DMS153 treated with DMSO at 0.1 percent for 48 hours (cell line): ENCODE measurements at regions not wholly inside any gene's neighbourhood (a gene's known extent, or its start where the extent isn't known, plus 50 kb on each side); places are given as distances from the start of the nearest gene placed in this dataset.
A peak's percentile ranks its signal among the peaks of the same experiment; 100 is the strongest.
"Not testable (repeated sequence)": the region's sequence is repeated elsewhere in the genome, so short reads cannot be mapped to it uniquely, and the experiment has no call there.

Experiments used
- DNase-seq: peaks from one replicate; lab custom pipeline; 2025; ENCODE audit not compliant: unreplicated experiment; lab: John Stamatoyannopoulos, UW

DNA sequence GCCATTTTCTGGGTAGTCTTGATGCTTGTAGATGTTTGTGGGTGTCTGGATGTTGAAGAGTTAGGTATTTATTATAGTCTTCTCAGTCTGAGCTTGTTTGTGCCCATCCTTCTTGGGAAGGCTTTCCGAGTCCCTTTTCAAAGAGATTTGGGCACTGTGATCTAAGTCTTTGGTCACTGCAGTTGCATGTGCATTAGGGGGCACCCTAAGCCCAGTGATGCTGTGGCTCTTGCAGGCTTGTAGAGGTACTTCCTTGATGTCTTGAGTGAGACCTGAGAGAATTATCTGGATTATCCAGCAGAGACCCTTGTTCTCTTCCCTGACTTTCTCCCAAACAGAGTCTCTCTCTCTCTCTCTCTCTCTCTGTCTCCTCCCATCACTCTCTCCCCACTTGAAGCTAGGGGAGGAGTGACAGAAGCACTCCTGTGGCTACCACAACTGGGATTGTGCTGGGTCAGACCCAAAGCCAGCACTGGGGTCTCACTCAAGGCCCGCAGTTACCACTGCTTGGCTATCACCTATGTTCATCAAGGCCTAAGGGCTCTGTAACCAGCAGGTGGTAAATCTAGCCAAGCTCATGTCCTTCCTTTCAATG is 68.5 kb downstream of the TMCO5A start:
- no peak for DNase-seq

DNA sequence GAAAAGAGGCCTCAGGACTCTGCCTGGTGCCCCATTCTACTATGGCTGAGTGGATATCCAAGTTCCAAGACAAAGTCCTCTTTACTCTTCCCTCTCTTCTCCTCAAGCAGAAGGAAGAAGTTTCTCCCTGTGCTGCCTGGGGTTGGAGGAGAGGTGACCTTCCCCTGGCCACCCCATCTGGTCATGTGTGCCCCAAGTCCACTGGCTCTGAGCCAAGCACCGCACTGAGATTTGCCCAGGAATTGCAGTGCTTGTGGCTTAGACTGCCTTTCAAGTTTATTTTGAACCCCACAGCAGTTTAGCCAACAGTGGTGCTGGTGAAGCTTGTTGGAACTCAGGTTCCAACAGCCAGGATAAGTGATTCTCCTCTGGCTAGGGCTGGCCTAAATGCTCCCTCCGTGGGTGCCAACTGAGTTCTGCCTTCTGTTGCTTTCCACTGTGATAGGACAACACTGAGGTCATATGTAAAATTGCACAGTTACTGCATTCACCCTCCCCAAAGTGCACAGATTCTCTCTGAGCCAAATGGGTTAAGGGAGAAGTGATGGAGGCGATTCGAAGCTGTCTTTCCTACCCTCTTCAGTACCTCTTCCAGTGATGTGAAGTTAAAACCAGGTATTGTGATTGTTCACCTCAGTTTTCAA is 69.9 kb downstream of the TMCO5A start:
- no peak for DNase-seq

DNA sequence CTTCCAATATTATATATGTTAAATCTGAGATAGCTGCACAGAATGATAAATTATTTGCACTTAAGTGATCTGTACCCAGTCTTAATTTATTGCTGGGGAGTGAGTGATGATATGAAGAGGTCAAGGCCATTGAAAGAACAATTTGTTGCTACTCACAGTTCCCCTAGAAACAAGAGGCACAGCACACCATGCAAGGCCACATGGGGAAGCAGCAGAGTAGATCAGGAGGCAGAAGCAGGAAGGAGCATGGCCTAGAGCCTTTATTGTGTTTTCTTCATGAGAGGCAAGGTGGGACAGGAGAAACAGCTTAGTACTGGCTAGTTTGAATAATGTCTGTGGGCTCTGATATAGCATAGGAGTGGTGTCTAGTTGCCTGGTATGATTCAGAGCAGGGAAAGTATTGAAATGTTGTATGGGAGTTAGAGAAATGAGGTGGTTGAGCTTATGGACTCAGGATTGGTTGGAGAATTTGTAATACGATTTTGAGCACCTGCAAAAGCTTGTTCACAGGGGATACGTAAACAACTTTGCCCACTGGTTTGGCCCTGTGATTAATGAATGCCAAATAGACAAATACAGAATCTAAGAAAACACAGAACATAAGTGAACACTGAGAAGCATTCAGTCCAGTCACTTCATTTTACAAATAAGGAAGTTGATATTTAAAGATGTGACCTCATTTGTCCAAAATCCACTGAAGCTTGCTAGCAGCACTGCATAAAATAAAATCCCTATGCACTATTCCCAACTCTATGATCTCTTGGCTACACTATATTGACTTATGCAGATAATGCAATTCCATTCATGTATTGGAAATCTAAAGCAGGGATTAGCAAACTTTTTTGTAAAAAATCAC is 71.7 kb downstream of the TMCO5A start:
- no peak for DNase-seq

DNA sequence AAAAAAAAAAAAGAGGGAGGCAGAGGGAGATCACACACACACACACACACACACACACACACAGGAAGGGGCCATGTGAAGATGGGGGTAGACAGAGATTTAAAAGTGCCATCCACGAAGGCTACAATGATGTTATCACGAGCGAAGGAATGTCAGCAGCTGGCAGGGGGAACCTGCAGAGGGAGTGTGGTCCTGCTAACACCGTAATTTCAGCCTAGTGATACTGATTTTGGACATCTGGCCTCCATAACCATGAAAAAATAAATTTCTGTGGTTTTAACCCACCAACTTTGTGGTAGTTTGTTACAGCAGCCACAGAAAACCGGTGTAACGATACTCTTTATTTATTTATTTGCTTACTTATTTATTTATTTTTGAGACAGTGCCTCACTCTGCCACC is 76.0 kb downstream of the TMCO5A start:
- no peak for DNase-seq

DNA sequence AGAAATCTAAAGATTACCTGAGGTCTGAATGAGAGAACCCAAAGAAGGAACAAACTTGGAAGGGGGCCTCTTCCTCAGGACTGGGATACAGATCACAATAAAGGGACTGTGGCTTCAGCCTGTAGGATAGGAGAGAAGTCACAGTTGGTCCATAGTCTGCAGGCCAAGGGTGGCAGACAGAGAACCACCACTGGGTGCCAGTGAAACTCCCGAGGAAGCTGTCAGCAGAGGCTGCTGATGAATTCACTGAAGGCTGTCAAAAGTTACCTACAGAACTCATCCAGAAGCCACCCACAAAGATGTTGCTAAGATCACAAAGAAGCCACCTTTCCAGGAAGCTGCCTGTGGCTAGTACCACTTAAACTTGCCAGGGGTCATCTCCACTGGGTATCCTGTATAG is 78.5 kb downstream of the TMCO5A start:
- no peak for DNase-seq

DNA sequence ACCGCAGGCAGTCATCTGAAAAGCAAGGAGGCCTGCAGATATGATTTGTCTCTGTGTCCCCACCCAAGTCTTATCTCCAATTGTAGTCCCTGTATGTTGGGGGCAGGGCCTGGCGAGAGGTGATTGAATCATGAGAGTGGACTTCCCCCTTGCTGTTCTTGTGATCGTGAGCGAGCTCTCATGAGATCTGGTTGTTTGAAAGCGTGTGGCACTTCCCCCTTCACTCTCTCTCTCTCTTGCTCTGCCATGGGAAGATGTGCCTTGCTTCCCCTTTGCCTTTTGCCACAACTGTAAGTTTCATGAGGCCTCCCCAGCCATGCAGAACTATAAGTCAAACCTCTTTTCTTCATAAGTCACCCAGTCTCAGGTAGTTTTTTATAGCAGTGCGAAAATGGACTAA is 83.3 kb downstream of the TMCO5A start:
- no peak for DNase-seq

DNA sequence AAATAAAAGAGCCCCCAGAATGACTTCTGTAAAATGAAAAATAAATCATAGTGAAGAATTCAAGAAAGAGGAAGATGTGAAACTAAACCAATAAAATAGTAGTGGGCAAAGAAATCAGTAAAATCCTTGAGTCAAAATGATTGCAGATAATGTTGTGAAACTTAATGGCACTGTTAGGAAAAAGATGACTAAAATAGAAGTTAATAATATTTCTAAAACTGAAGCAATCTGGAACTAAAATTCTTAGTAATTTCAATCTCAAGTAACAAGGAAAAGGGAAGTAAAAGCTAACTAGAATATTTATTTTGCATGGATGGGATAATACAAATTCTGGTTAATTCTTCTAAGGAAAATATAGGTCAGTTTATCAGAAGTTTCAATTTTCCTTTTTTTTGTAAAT is 84.6 kb downstream of the TMCO5A start:
- DNase-seq, result no peak

DNA sequence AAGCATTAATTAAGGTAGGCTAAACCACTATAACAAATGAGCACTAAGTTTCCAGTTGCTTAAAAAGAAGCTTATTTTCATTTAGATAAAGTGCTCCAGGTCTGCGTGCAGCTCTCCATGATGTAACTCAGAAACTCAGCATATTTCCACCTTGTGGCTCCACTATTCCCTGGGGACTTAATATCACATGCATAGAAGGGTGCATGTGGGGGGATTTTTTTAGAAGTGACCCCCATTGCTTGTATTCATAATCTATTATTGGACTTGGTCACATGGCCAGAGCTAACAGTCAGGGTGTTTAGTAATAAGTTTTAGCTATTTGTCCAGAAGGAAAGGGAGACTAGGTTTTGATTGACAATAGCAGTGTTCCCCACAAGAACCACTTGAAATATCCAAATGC is 86.8 kb downstream of the TMCO5A start:
- no peak for DNase-seq

DNA sequence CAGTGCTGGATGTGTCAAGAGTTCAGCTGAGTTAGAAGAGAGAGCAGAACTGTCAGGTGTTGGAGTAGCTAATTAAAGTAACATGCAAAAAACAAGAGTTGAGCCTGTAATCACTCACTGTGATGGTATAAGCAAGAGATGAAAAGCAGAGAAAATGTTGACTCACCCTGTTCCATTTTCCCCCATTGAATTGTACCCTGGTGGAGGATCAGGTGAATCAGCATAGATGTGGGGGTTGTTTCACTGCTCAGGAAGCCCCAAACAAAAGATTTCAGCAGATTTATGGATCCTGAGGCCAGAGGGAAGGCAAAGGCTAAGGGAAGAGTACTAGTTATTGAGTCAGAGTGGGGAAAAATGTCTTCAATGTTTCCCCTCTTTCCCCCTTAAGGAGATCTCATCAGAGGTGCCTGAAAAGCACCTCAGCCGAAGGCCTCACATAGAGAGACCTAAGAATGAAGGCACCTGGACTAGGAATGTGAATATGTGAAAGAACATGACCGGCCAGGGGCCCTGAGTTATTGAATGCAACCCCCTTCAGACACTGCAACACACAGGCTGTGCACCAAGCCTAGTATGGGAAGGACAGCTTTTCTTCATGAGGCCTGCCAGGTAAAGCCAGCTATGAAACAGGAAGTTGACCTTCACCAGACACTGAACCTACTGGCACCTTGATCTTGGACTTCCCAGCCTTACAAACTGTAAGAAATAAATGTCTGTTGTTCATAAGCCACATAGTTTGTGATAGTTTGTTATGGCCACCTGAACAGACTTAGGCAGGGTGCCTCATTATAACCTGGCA is 90.1 kb downstream of the TMCO5A start:
- no peak for DNase-seq

DNA sequence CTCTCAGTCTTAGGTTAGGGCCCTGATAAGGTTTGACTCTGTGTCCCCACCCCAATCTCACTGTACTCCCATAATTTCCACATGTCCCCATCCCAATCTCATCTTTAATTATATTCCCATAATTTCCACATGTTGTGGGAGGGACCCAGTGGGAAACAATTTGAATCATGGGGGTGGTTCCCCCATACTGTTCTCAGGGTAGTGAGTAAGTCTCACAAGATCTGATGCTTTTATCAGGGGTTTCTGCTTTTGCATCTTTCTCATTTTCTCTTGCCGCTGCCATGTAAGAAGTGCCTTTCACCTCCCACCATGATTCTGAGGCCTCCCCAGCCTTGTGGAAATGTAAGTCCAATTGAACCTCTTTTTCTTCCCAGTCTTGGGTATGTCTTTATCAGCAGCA is 91.2 kb downstream of the TMCO5A start:
- not testable (repeated sequence) for DNase-seq

DNA sequence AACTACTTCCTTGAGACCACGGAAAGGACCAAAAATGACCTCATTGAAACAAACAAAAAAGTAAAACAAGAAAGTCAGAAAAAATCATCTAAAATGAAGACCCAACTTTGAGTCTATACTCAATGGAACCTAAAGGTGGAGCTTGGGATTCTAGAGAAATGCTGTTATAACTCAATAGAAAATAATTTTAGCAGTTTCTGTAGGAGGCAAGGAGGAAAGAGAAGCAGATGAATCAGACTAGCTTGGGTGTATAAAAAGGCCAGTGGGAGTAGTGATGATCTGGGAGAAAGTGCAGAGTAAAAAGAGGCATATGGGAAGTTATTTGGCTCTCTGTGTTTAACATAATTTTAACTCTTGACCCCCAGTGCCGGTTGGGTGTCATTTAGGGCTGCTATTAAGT is 94.4 kb downstream of the TMCO5A start:
- DNase-seq, result no peak

DNA sequence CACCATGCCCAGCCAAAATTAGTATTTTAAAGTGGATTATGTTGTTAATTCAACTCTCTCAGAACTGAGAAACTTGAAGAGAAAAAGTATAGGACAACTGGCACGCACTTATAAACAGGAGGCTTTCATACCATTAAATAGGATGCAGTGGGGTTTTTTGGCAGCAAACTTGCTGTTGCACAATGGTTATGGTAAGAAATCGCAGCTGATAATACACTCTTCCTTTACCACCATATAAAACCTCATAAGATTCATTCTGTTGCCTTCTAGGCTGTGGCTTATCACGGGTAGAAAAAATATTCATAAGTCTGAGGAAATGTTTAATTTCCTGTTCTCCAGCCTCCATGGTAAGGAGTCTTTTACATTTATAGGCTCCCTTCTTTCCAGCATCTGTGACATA is 95.3 kb downstream of the TMCO5A start:
- no peak for DNase-seq

DNA sequence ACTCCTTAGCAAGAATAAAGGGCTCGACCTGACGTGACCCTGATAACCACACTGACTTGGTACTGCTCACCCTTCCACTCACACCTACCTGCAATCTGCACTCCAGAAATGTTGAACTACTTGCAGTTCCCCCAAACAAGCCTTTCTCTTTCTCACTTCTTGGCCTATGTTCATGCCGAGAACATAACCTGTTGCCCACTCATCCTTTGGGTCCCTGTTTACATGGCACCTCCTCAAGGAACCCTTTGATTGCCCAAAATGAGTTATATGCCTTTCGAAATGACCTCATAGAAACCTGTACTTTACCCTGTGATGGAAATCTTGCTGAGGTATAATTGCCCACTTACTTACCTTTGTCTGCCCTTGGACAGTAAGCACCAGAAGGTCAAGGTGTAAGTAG is 96.2 kb downstream of the TMCO5A start:
- DNase-seq, result no peak

DNA sequence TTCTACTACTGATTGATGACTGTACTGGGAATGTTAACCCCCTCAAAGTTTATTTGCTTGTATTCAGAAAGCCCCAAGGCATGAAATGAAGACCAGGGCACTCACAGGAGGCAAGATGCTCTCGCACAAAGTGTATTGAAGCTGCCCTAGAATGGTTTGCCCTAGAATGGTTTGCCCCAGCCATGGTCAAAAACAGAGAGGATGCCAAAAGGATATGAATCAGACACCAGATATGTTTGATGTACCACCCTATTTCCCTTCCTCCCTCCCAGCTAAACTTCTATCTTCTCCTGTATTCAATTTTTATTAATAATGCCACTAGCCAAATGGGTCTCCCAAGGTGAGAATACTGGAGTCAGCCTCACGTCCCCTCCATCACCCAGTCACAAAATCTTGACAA is 101.3 kb downstream of the TMCO5A start:
- no peak for DNase-seq

DNA sequence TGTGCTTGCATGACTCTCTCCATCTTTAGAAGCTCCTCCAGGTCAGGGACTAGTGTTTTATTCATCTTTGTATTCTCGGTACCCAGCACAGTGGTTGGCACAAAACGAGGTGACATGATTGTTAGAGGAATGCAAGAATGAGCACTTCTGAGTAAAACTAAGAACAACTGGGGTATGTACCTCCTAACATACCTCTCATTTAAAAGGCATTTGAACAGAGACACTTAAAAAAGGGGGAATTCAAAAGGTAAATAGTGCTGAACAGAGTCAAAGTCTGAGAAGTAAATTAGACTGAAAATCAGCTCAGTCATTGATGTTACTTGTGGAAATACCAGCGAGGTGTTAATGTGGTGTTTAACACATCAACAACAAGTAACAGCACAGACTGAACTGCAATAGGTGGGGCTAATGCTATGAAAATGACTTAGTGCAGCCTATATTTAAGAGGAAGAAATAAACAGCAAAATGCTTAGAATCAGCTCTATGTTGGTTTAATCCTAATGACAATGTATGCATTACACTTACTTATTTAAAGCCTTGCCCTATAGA is 102.4 kb downstream of the TMCO5A start:
- DNase-seq, result no peak

DNA sequence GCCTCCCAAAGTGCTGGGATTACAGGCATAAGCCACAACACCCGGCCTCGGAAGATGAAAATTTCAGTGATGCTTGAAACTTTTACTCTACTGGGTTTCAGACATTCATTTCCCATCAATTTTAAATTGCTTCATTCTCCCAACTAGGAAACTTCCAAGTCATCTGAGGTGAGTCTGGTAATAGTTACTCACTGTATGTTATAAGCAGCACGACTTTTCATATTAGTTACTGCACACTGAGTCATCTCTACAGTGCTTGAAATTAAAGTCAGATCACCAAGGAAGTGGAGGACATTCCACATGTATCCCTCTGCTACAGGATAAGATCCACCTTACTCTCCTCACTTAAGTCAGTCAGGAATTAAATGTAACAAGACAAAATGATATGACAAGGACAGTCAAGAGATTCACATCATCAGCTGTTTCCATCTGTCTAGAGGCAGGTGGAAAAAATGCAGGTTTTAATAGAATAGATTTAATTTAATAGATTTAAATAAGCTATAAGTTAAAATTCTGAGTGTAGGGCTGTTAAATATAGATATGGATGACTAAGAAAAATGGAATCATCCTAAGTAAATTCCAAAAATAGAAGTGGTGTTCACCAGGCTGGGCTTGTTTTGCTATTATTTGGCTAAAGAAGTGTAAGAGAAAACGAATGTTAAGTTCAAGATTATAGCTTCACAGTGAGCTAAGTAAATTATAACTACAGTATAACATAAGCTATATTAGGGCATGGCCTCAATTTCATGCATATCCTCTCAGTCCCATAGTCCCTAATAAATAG is 104.4 kb downstream of the TMCO5A start:
- DNase-seq, result no peak

DNA sequence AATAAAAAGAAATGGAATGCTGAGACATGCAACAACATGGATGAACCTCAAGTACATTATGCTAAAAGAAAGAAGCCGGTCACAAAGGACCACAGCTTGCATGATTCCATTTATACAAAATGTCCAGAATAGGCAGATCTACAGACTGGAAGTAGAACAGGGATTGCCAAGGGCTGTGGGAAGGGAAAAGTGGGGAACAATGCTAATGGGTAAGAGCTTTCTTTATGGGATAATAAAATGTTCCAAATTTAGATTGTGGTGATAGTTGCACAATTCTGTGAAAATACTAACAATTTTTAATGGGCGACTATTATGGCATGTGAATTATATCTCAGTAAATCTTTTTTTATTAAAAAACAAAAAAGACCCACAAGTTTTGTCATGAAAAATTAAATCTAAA is 106.2 kb downstream of the TMCO5A start:
- DNase-seq, result no peak

DNA sequence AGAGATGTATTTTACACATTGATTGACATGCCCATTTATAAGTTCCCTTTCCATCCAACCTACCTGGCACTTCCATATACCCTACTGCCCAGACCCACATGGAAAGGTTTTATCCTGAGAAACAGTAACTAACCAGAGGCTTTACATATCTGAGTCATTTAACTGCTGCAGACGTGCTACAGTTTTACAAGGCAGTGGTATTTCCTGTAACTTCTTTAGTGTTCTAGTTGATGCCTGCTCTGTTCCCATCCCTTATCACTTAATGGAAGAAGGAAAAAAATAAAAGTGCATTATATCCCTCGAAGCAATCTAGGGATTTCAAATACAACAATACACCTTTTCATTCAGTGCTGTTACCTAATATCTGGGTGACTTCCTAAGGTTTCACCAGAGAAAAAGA is 107.1 kb downstream of the TMCO5A start:
- no peak for DNase-seq

DNA sequence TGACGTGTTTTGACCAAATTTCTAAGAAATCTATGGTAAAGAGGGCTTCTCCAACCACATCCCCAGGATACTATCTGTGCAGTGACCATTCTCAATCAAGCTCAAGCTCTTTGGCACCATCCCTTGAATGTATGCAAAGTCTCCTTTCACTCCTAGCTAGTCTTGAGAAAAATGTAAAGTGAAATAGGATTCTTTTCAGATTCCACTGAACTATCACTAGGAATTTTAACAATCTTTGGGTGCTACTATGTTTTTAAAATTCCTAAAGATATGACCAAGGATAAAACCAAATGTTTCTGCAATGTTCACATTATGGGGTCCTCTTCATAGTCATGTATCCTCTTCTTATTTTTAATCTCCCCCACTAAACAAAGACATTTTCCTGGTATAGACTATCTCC is 107.8 kb downstream of the TMCO5A start:
- no peak for DNase-seq

DNA sequence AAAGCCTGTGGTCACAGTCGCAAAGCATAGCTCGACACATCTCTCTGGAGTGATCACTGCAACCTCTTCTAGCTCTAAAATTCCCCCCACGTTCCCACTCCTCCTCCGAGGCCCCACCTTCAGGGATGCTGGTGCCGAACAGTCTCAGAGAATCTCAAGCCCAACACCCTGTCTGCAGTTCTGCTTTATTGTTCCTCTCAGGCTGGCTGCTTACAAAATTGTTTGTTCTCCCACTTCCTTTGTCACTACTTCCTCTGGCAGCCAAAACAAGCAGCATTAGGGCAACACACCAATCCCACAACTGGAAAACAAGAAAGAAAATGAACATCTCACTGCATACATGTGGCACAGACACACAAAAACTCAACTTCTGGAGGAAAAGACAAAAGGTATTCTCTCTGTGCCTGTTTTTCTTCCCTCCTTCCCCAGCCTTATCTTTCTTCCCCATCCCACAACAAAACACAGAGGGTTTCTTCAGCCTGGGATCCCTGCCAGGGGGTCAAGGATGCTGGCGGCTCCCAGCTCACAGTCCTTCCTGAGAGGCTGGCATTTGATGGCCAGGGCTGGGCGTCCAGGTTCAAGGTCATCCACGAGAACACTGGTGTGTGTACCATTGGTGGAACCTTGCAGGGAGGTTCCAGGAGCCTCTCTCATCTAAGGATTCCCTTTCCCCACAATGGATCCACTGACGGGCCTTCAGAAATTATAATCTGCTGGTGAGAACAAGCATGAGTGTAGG is 108.4 kb downstream of the TMCO5A start:
- DNase-seq, result peak; percentile 6
